ENCODE measurements at regions not wholly inside any gene's neighbourhood (a gene's known extent, or its start where the extent isn't known, plus 50 kb on each side); places are given as distances from the start of the nearest gene placed in this dataset.
A peak's percentile ranks its signal among the peaks of the same experiment; 100 is the strongest.

GRCh38 chr3:144894576-144894975, 923.0 kb downstream of the DIPK2A start:
- Histone ChIP-seq H4K20me1 (replicated peaks; ENCODE audit: insufficient read depth) (no peaks in the 10 kb centered on the region), H3K27ac (ENCODE audit: low read depth) (no peak overlapping the region), H3F3A (replicated peaks; ENCODE audit: low read depth) (no peaks in the 10 kb centered on the region), H3K9me2 (ENCODE audit: insufficient read depth) (peaks cover 3% of the 10 kb centered on the region; the same call in 1 of the 2 replicates), H3K36me3 (ENCODE audit: insufficient read depth) (no peaks in the 10 kb centered on the region), H2AFZ (peak overlapping the region; percentile 34; the same call in 1 of the 2 replicates), H3K4me3 (no peak overlapping the region), H3K4me1 (ENCODE audit: insufficient read depth) (no peaks in the 10 kb centered on the region), H3K27me3 (ENCODE audit: insufficient read depth) (no peaks in the 10 kb centered on the region), H3K79me2 (replicated peaks; ENCODE audit: insufficient read depth) (no peaks in the 10 kb centered on the region), H3K4me2 (no peak overlapping the region)
- H3K4me1 Mint-ChIP-seq = no peaks in the 10 kb centered on the region
- ATAC-seq = no peak
- H3K9me3 Mint-ChIP-seq = no peaks in the 10 kb centered on the region
- H3K36me3 Mint-ChIP-seq (ENCODE audit: low read depth) = no peaks in the 10 kb centered on the region
- no peak overlapping the region for H3K4me3 Mint-ChIP-seq
- no peak for DNase-seq (ENCODE audit: low spot score)
- TF ChIP-seq ZNF462 (CRISPR knock-in tag; IDR thresholded peaks at IDR 0.05) = no peak
- TF ChIP-seq, protein P1, sequence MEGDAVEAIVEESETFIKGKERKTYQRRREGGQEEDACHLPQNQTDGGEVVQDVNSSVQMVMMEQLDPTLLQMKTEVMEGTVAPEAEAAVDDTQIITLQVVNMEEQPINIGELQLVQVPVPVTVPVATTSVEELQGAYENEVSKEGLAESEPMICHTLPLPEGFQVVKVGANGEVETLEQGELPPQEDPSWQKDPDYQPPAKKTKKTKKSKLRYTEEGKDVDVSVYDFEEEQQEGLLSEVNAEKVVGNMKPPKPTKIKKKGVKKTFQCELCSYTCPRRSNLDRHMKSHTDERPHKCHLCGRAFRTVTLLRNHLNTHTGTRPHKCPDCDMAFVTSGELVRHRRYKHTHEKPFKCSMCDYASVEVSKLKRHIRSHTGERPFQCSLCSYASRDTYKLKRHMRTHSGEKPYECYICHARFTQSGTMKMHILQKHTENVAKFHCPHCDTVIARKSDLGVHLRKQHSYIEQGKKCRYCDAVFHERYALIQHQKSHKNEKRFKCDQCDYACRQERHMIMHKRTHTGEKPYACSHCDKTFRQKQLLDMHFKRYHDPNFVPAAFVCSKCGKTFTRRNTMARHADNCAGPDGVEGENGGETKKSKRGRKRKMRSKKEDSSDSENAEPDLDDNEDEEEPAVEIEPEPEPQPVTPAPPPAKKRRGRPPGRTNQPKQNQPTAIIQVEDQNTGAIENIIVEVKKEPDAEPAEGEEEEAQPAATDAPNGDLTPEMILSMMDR (conservative IDR thresholded peaks at IDR 0.05; ENCODE audit: low read depth in 2 of 2) = no peak
- H3K27ac Mint-ChIP-seq = no peak overlapping the region
- no peaks in the 10 kb centered on the region for H3K27me3 Mint-ChIP-seq (ENCODE audit: insufficient read depth, low read depth, poor library complexity)

- DNase-seq (ENCODE audit: low spot score) (no peak), ATAC-seq (no peak)
- peaks cover 3% of the 10 kb centered on the region; the same call in 1 of the 2 replicates for H3K9me2 ChIP-seq (ENCODE audit: insufficient read depth)
- no peak overlapping the region for H3K27ac Mint-ChIP-seq
- no peaks in the 10 kb centered on the region for H3K27me3 Mint-ChIP-seq (ENCODE audit: insufficient read depth, low read depth, poor library complexity)
- H3K4me1 Mint-ChIP-seq = no peaks in the 10 kb centered on the region
- no peak overlapping the region for H3K4me2 ChIP-seq
- H2AFZ ChIP-seq = no peak overlapping the region
- H3K27me3 ChIP-seq (ENCODE audit: insufficient read depth) = no peaks in the 10 kb centered on the region
- H3K36me3 Mint-ChIP-seq (ENCODE audit: low read depth) = peaks cover 19% of the 10 kb centered on the region; the same call in 2 of the 3 replicates
- no peak overlapping the region for H3K4me3 Mint-ChIP-seq
- H3K36me3 ChIP-seq (ENCODE audit: insufficient read depth) = no peaks in the 10 kb centered on the region
- no peak overlapping the region for H3K4me3 ChIP-seq
- H3F3A ChIP-seq (replicated peaks; ENCODE audit: low read depth) = no peaks in the 10 kb centered on the region
- H4K20me1 ChIP-seq (replicated peaks; ENCODE audit: insufficient read depth) = no peaks in the 10 kb centered on the region
- no peaks in the 10 kb centered on the region for H3K79me2 ChIP-seq (replicated peaks; ENCODE audit: insufficient read depth)
- no peaks in the 10 kb centered on the region for H3K4me1 ChIP-seq (ENCODE audit: insufficient read depth)
- no peak overlapping the region for H3K27ac ChIP-seq (ENCODE audit: low read depth)
- peaks cover 23% of the 10 kb centered on the region for H3K9me3 Mint-ChIP-seq
- TF ChIP-seq POLR2AphosphoS5 (IDR thresholded peaks at IDR 0.05; ENCODE audit: low read depth) (no peak), STAT1 (IDR thresholded peaks at IDR 0.05; ENCODE audit: unreplicated experiment) (no peak), EZH2phosphoT487 (IDR thresholded peaks at IDR 0.05; ENCODE audit: unreplicated experiment) (no peak), EZH2 (IDR thresholded peaks at IDR 0.05; ENCODE audit: low read depth, unreplicated experiment) (no peak), JUNB (IDR thresholded peaks at IDR 0.05; ENCODE audit: unreplicated experiment) (no peak), ZNF331 (CRISPR knock-in tag; IDR thresholded peaks at IDR 0.05; ENCODE audit: low read depth) (no peak), NANOG (IDR thresholded peaks at IDR 0.05; ENCODE audit: borderline replicate concordance) (no peak), ZNF114 (CRISPR knock-in tag; IDR thresholded peaks at IDR 0.05) (no peak)
- TF ChIP-seq, protein P2, sequence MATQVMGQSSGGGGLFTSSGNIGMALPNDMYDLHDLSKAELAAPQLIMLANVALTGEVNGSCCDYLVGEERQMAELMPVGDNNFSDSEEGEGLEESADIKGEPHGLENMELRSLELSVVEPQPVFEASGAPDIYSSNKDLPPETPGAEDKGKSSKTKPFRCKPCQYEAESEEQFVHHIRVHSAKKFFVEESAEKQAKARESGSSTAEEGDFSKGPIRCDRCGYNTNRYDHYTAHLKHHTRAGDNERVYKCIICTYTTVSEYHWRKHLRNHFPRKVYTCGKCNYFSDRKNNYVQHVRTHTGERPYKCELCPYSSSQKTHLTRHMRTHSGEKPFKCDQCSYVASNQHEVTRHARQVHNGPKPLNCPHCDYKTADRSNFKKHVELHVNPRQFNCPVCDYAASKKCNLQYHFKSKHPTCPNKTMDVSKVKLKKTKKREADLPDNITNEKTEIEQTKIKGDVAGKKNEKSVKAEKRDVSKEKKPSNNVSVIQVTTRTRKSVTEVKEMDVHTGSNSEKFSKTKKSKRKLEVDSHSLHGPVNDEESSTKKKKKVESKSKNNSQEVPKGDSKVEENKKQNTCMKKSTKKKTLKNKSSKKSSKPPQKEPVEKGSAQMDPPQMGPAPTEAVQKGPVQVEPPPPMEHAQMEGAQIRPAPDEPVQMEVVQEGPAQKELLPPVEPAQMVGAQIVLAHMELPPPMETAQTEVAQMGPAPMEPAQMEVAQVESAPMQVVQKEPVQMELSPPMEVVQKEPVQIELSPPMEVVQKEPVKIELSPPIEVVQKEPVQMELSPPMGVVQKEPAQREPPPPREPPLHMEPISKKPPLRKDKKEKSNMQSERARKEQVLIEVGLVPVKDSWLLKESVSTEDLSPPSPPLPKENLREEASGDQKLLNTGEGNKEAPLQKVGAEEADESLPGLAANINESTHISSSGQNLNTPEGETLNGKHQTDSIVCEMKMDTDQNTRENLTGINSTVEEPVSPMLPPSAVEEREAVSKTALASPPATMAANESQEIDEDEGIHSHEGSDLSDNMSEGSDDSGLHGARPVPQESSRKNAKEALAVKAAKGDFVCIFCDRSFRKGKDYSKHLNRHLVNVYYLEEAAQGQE (IDR thresholded peaks at IDR 0.05; ENCODE audit: unreplicated experiment) = no peak
These were observed 928.7 kb downstream of the DIPK2A start for GRCh38 chr3:144900366-144900765.
